ENCODE measurements at regions not wholly inside any gene's neighbourhood (a gene's known extent, or its start where the extent isn't known, plus 50 kb on each side); places are given as distances from the start of the nearest gene placed in this dataset.

- no peaks in the 10 kb centered on the region for H3K4me1 ChIP-seq
- ATAC-seq = no peak
- H3K9me3 ChIP-seq = no peaks in the 10 kb centered on the region
- 46 to 53% methylated on average over 6 of the region's 6 CpGs for WGBS, 2 donors
- TF ChIP-seq CTCF (IDR thresholded peaks at IDR 0.05) = no peak
- TF ChIP-seq POLR2A (IDR thresholded peaks at IDR 0.05) = no peak
- no peak for DNase-seq
- no peaks in the 10 kb centered on the region for H3K36me3 ChIP-seq (replicated peaks in 1 of 2; ENCODE audit: insufficient read depth in 1 of 2, low read depth in 2 of 2)
- no peaks in the 10 kb centered on the region for H3K27me3 ChIP-seq
- H3K4me3 ChIP-seq = no peak overlapping the region
- intact Hi-C loops (cut with DNase I) = no loop called here
- no peak overlapping the region for H3K27ac ChIP-seq
Observed at GRCh38 chr16:6616746-6617145, 715.9 kb upstream of the RBFOX1 start.

GRCh38 chr16:6615636-6616035, 717.0 kb upstream of the RBFOX1 start:
- Histone ChIP-seq H3K36me3 (replicated peaks in 1 of 2; ENCODE audit: insufficient read depth in 1 of 2, low read depth in 2 of 2) (no peaks in the 10 kb centered on the region), H3K4me3 (no peak overlapping the region), H3K27me3 (no peaks in the 10 kb centered on the region), H3K27ac (no peak overlapping the region), H3K4me1 (no peaks in the 10 kb centered on the region), H3K9me3 (no peaks in the 10 kb centered on the region)
- intact Hi-C loops (cut with DNase I) = no loop called here
- no peak for DNase-seq
- no peak for ATAC-seq
- TF ChIP-seq POLR2A (IDR thresholded peaks at IDR 0.05) = no peak
- TF ChIP-seq CTCF (IDR thresholded peaks at IDR 0.05) = no peak
- 67 to 68% methylated on average over 12 of the region's 12 CpGs for WGBS, 2 donors

GRCh38 chr16:6611535-6611934, 721.1 kb upstream of the RBFOX1 start:
- WGBS, 2 donors = 42 to 55% methylated on average over 7 of the region's 7 CpGs
- TF ChIP-seq CTCF (IDR thresholded peaks at IDR 0.05) (no peak), POLR2A (IDR thresholded peaks at IDR 0.05) (no peak)
- Histone ChIP-seq H3K27me3 (no peaks in the 10 kb centered on the region), H3K9me3 (no peaks in the 10 kb centered on the region), H3K27ac (no peak overlapping the region), H3K4me3 (no peak overlapping the region), H3K36me3 (replicated peaks in 1 of 2; ENCODE audit: insufficient read depth in 1 of 2, low read depth in 2 of 2) (no peaks in the 10 kb centered on the region), H3K4me1 (no peaks in the 10 kb centered on the region)
- no peak for DNase-seq
- ATAC-seq = no peak
- intact Hi-C loops (cut with DNase I) = no loop called here

GRCh38 chr16:6605490-6605889, 727.2 kb upstream of the RBFOX1 start:
- DNase-seq = no peak
- H3K27ac ChIP-seq = no peak overlapping the region
- 74 to 80% methylated on average over 11 of the region's 11 CpGs for WGBS, 2 donors
- H3K4me3 ChIP-seq = no peak overlapping the region
- no peaks in the 10 kb centered on the region for H3K4me1 ChIP-seq
- intact Hi-C loops (cut with DNase I) = no loop called here
- TF ChIP-seq CTCF (IDR thresholded peaks at IDR 0.05) (no peak), POLR2A (IDR thresholded peaks at IDR 0.05) (no peak)
- H3K27me3 ChIP-seq = no peaks in the 10 kb centered on the region
- no peaks in the 10 kb centered on the region for H3K9me3 ChIP-seq
- H3K36me3 ChIP-seq (replicated peaks in 1 of 2; ENCODE audit: insufficient read depth in 1 of 2, low read depth in 2 of 2) = no peaks in the 10 kb centered on the region
- ATAC-seq = no peak

- intact Hi-C loops (cut with DNase I) = no loop called here
- DNase-seq (no peak), ATAC-seq (no peak)
- H3K27ac ChIP-seq = no peak overlapping the region
- H3K9me3 ChIP-seq = no peaks in the 10 kb centered on the region
- no peak overlapping the region for H3K4me3 ChIP-seq
- H3K27me3 ChIP-seq = no peaks in the 10 kb centered on the region
- no peaks in the 10 kb centered on the region for H3K4me1 ChIP-seq
- no peaks in the 10 kb centered on the region for H3K36me3 ChIP-seq (replicated peaks in 1 of 2; ENCODE audit: insufficient read depth in 1 of 2, low read depth in 2 of 2)
- TF ChIP-seq CTCF (IDR thresholded peaks at IDR 0.05) (no peak), POLR2A (IDR thresholded peaks at IDR 0.05) (no peak)
- WGBS, 2 donors = 39 to 52% methylated on average over 4 of the region's 4 CpGs
Observed at GRCh38 chr16:6603780-6604325, 728.8 kb upstream of the RBFOX1 start.
